Stomach (tissue), 8 donors: ENCODE measurements at regions not wholly inside any gene's neighbourhood (a gene's known extent, or its start where the extent isn't known, plus 50 kb on each side); places are given as distances from the start of the nearest gene placed in this dataset.

Experiments
- DNase-seq, 2 donors: peaks; one replicate each; pipeline versions ENCODE4 v3.0.0 to v3.0.0-alpha.2; 2013 to 2019
- H3K27ac ChIP-seq, 5 donors: fragments of 200-600 bp in 4 of 5; sonication (generic) in 4 of 5; one replicate each; pipeline ENCODE4 v1.5.1; 2013 to 2019; ENCODE audit warnings: mild to moderate bottlenecking in 1 of 5, moderate library complexity in 1 of 5
- H3K27me3 ChIP-seq, 3 donors: fragments of 200-600 bp; sonication (generic); one replicate each; pipeline ENCODE4 v1.5.1; 2017 to 2019; ENCODE audit warnings: mixed run types in 1 of 3
- H3K36me3 ChIP-seq, 4 donors: fragments of 200-600 bp; sonication (generic); 1 replicate in 3 of 4; 2 replicates in 1 of 4; pipeline ENCODE4 v1.5.1; 2016 to 2019
- H3K4me1 ChIP-seq, 4 donors: fragments of 200-600 bp; sonication (generic); one replicate each; pipeline ENCODE4 v1.5.1; 2016 to 2019
- H3K4me3 ChIP-seq, 4 donors: fragments of 200-600 bp; sonication (generic) in 3 of 4; one replicate each; pipeline ENCODE4 v1.5.1; 2016 to 2019; ENCODE audit warnings: mild to moderate bottlenecking in 1 of 4
- H3K9me3 ChIP-seq, 4 donors: fragments of 200-600 bp; sonication (generic); one replicate each; pipeline ENCODE4 v1.5.1; 2016 to 2019
- EP300 ChIP-seq: sonication (generic); formaldehyde crosslinking; IDR thresholded peaks from one replicate; pipeline ENCODE4 v1.6.1; 2017; ENCODE audit warnings: antibody characterized with exemption
- POLR2A ChIP-seq, 4 donors: fragments of 450-650 bp; IDR thresholded peaks; one replicate each; pipeline ENCODE4 v1.6.1; 2016; ENCODE audit warnings: antibody characterized with exemption in 4 of 4, control low read depth in 2 of 4, mild to moderate bottlenecking in 1 of 4, moderate library complexity in 1 of 4
- POLR2AphosphoS5 ChIP-seq, 3 donors: sonication (generic); formaldehyde crosslinking; IDR thresholded peaks; one replicate each; pipeline ENCODE4 v1.6.1; 2016; ENCODE audit warnings: antibody characterized with exemption in 3 of 3
- WGBS, 5 donors: extraction: QIAGEN DNeasy Blood & Tissue Kit in 3 of 5; methylation state at CpG; one replicate each; pipeline versions ENCODE4 v1.1.5 to v1.1.7; 2013 to 2018; 5-methylcytosine and 5-hydroxymethylcytosine counted together
- intact Hi-C: fragments of 100-400 bp; cut with DNase I; formaldehyde crosslinking; loops from one replicate; pipeline ENCODE4 v1.15.1; 2023; ENCODE audit warnings: low total_unique reads
- TF ChIP-seq, protein P1 (sequence below), 7 experiments: fragments of 450-650 bp in 4 of 7; fragments of 200-600 bp in 3 of 7; sonication (generic) in 3 of 7; IDR thresholded peaks; one replicate each; pipeline ENCODE4 v1.5.1; 2016 to 2019; ENCODE audit warnings: antibody characterized with exemption in 7 of 7, control low read depth in 2 of 7, mild to moderate bottlenecking in 1 of 7
- donor health status: healthy with polysubstance abuse.
- donor health status: Bipolar disorder and iron deficiency.
- donor health status: healthy.

DNA sequence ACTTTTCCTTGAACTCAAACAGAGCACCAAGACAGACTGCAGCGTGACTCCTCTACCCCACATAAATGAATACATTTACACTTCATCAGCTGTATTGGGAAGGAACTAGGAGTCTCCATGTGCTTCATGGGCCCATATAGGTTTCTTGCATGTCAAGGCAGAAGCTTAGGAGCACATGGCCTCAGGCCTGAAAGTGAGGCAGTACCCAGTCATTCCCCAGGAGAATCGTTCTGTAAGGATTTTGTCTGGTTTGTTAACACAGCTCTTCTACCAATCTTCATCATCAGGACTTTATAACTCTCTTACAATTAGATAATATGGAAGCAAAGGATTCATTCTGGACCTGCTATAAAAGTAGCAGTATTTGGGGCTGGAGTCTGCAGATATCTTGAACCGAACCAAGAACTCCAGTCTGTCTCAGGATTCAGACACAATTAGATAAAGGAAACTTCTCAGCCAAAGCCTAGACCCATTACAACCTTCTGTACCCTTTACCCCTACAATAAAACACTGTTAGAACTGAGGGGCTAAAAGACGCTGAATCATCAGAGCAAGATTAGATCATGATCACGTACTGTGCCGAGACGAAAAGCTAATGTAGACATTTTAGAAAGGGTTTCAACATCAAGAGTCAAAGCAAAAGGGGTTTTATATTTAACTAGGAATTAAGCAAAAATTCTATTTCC is 385.5 kb upstream of the SLC30A5 start:
- no peak for DNase-seq
- Histone ChIP-seq H3K4me3 (no peak overlapping the region), H3K9me3 (no peaks in the 10 kb centered on the region), H3K36me3 (no peaks in the 10 kb centered on the region), H3K4me1 (peaks cover 0 to 10% (median 0%) of the 10 kb centered on the region in 4 donors), H3K27ac (no peak overlapping the region), H3K27me3 (no peaks in the 10 kb centered on the region)
- TF ChIP-seq, protein P1, sequence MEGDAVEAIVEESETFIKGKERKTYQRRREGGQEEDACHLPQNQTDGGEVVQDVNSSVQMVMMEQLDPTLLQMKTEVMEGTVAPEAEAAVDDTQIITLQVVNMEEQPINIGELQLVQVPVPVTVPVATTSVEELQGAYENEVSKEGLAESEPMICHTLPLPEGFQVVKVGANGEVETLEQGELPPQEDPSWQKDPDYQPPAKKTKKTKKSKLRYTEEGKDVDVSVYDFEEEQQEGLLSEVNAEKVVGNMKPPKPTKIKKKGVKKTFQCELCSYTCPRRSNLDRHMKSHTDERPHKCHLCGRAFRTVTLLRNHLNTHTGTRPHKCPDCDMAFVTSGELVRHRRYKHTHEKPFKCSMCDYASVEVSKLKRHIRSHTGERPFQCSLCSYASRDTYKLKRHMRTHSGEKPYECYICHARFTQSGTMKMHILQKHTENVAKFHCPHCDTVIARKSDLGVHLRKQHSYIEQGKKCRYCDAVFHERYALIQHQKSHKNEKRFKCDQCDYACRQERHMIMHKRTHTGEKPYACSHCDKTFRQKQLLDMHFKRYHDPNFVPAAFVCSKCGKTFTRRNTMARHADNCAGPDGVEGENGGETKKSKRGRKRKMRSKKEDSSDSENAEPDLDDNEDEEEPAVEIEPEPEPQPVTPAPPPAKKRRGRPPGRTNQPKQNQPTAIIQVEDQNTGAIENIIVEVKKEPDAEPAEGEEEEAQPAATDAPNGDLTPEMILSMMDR (IDR thresholded peaks at IDR 0.05): no peak
- TF ChIP-seq POLR2AphosphoS5 (IDR thresholded peaks at IDR 0.05): no peak
- no peak for TF ChIP-seq EP300
- no peak for TF ChIP-seq POLR2A (IDR thresholded peaks at IDR 0.05)
- intact Hi-C loops: no loop called here
- 87 to 92% (median 90%) methylated on average over 7 of the region's 7 CpGs for WGBS, 5 donors

DNA sequence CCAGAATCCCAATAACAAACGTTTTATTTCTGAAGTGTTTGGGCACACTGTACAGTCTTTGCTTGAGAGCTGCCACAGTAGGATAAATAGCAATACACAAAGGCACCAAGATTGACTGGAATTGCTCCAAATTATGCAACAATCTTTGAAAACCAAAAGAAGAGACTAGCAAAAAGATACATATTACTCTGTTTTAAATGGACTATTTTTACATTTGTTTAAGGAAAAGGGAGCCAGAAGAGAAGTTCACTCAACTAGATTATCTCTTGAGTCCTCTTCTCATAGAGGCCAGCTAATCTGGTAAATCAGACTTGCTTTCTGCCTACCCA is 385.0 kb upstream of the SLC30A5 start:
- H3K9me3 ChIP-seq: no peaks in the 10 kb centered on the region
- H3K27ac ChIP-seq: no peak overlapping the region
- H3K36me3 ChIP-seq: no peaks in the 10 kb centered on the region
- intact Hi-C loops: no loop called here
- no peak for TF ChIP-seq POLR2AphosphoS5 (IDR thresholded peaks at IDR 0.05)
- TF ChIP-seq EP300: no peak
- no peak for TF ChIP-seq POLR2A (IDR thresholded peaks at IDR 0.05)
- TF ChIP-seq, protein P1 (IDR thresholded peaks at IDR 0.05): no peak
- peaks cover 0 to 10% (median 0%) of the 10 kb centered on the region in 4 donors for H3K4me1 ChIP-seq
- no peak overlapping the region for H3K4me3 ChIP-seq
- no peak for DNase-seq
- H3K27me3 ChIP-seq: no peaks in the 10 kb centered on the region
- WGBS, 5 donors: 46 to 66% (median 51%) methylated on average over 1 of the region's 1 CpG

DNA sequence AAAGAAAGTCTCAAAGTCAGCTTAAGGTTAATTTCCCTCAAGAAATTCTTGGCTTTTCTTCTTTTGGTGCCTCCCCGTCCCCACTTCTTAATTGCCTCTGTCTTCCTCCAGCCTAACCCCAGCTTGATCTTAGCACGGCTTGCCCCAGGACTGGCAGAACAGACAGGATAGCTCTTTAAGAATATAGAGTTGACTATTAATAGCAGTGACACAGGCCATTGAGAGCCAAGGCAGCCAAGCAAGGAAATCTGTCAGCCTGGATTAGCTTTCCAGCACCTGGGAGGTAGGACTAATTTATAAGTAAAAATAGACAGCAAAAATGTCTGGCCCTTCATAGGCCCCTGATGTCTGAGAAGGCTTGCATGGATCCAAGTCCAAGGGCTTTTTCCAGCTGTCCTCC is 384.6 kb upstream of the SLC30A5 start:
- Histone ChIP-seq H3K36me3 (no peaks in the 10 kb centered on the region), H3K4me3 (no peak overlapping the region), H3K27me3 (no peaks in the 10 kb centered on the region), H3K4me1 (peaks cover 0 to 10% (median 0%) of the 10 kb centered on the region in 4 donors), H3K27ac (no peak overlapping the region), H3K9me3 (no peaks in the 10 kb centered on the region)
- 72 to 95% (median 78%) methylated on average over 2 of the region's 2 CpGs for WGBS, 5 donors
- no peak for TF ChIP-seq POLR2AphosphoS5 (IDR thresholded peaks at IDR 0.05)
- TF ChIP-seq, protein P1 (IDR thresholded peaks at IDR 0.05): no peak
- TF ChIP-seq EP300: no peak
- TF ChIP-seq POLR2A (IDR thresholded peaks at IDR 0.05): no peak
- no peak for DNase-seq
- intact Hi-C loops: no loop called here

DNA sequence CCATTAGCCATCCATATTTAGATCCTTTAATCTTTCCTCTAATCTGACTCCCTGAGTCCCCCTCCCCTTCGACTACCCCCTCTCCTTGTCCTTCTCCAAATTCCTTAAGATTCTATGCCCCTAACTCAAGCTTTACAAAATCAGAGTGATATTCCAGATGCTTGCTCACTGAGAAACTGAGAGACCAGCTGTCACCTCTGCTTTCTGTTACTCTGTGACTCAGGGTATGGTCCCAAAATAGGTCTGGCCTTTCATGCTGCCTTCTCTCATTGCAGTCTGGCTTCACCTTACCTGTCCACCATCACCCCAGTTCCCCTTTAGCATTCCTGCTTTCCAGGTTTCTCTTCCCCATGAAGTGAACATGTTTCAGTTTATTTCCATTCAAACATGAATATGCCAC is 383.3 kb upstream of the SLC30A5 start:
- Histone ChIP-seq H3K27me3 (no peaks in the 10 kb centered on the region), H3K4me1 (peaks cover 0 to 10% (median 0%) of the 10 kb centered on the region in 4 donors), H3K36me3 (no peaks in the 10 kb centered on the region), H3K27ac (no peak overlapping the region), H3K4me3 (no peak overlapping the region), H3K9me3 (no peaks in the 10 kb centered on the region)
- intact Hi-C loops: no loop called here
- TF ChIP-seq EP300: no peak
- TF ChIP-seq, protein P1 (IDR thresholded peaks at IDR 0.05): no peak
- no peak for TF ChIP-seq POLR2AphosphoS5 (IDR thresholded peaks at IDR 0.05)
- TF ChIP-seq POLR2A (IDR thresholded peaks at IDR 0.05): no peak
- 61 to 89% (median 79%) methylated on average over 1 of the region's 1 CpG for WGBS, 5 donors
- no peak for DNase-seq
